NCI-H187 treated with DMSO at 0.1 percent for 48 hours (cell line): ENCODE measurements at regions not wholly inside any gene's neighbourhood (a gene's known extent, or its start where the extent isn't known, plus 50 kb on each side); places are given as distances from the start of the nearest gene placed in this dataset.

Experiments
- DNase-seq: peaks from one replicate; lab custom pipeline; 2025; lab: John Stamatoyannopoulos, UW

DNA sequence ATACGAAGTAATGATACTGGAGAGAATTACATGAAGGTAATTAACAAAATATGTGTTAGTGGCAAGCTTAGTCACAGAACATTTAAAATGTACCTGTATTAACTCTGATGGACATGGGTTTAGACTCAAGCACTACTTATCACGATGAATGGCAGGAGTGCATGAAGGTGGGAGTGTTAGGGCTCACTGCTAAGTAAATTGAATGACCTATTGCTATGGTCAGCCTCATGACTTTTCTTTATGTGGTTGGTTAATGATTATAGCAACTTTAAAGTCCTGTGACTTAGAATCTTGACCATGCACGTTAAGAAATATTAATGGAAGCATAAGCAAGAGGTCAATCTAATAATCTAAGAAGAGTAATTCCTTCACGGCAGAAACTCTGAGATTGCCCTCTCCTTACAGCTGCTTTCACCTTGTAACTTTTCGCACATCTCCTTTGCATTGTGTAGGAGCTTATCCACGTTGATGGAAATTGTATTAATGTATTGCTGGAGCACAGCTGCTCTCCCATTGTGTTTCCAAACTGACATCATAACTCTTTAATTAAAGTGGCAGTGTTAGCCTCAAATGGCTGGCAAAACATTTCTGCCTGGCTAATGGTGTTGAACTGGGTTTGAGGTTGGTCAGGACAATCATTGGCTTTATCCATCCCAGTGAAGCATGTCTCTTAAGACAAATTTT is 114.5 kb downstream of the RXFP2 start:
- DNase-seq: no peak

- no peak for DNase-seq
Observed at GRCh38 chr13:31859571-31859970, 120.2 kb downstream of the RXFP2 start.

GRCh38 chr13:31860002-31860401 is 120.7 kb downstream of the RXFP2 start:
- no peak for DNase-seq

DNA sequence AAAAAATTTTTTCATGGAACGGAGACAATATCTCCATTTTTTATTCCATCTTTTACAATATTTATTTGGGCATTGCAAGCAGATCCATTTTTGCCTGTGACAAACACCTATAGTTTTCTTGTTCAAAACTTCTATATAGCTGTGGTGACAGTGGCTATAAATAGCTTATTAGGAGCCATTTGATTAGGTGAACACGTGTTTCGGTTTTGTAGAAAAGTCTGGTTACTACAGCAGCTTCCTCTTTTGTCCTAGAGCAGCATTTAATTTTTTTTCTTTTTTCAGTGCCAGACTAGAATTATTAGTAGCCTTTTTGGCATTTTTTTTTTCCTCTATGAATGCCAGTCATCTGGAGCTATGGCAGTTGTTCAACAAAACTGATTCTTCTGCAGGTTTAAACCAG is 123.5 kb downstream of the RXFP2 start:
- DNase-seq: no peak

GRCh38 chr13:31864307-31864706 is 125.0 kb downstream of the RXFP2 start:
- no peak for DNase-seq

GRCh38 chr13:31866099-31866498 is 126.8 kb downstream of the RXFP2 start:
- DNase-seq: no peak

DNA sequence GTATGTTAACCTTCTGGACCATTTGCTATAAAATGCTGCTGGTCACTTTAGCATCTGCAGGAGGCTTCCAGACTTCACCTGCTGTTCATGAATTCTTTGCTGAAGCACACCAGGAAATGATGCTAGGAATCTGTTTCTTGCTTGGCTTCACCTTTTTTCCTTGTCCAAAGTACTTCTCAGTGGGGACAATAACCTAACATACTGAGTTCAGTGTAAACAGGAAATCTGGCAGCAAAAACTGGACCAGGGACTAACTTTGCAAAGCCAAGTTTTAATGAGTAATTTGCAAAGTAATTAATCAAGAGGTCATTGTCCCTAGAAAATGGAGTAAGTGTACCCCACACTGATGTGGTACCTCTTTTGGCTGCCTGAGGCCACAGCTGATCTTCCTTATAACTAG is 128.4 kb downstream of the RXFP2 start:
- DNase-seq: no peak

- no peak for DNase-seq
Observed at GRCh38 chr13:31869582-31869981, 130.3 kb downstream of the RXFP2 start.

DNA sequence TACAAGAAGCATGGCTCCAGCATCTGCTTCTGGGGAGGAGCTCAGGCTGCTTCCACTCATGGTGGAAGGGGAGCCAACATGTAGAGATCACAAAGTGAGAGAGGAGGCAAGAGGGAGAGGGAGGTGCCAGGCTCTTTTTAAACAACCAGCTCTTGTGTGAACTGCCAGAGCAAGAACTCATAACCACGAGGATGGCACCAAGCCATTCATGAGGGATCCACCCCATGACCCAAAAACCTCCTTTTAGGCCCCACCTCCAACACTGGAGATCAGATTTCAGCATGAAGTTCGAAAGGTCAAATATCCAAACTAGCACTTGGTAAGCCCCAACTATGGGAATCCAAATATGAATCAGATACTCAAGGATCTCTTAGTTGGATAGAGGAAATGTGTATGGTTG is 131.2 kb downstream of the RXFP2 start:
- no peak for DNase-seq

DNA sequence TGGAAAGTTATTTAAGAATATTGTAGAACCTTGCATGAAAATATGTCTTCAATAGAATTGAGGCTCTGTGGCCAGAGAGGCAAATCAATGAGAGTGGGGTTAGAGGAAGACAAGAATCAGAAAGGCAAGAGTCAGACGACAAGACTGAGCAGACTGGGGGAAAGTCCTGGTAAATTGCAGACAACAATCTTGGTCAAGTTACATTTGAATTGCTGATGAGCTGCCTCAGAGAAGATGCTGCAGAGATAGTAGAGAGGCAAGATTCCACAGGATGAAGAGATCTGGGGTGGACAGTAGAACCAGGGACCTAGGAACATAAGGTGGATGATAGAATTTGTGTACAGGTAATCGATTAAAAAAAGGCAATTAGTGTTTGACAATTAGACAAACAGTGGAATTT is 133.8 kb downstream of the RXFP2 start:
- no peak for DNase-seq

- DNase-seq: no peak
Observed at GRCh38 chr13:31875134-31875533, 135.8 kb downstream of the RXFP2 start.

DNA sequence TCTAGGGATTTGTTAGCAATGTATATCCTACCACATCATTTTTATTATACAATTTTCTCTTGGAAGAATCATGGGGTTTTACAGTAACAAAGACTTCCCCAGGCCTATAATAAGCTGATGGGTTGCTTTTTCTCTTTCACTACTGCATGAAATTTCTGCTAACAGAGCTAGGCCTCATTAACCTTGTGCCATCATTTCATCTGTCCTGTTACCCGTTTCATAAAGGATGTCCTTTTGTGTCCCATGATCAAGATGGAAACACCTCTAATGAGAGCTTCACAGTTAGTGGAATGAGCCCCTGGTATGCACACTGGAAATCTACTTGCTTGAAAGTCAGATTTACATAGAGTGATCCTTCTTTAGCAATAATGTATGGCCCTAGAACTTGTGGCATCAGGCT is 138.7 kb downstream of the RXFP2 start:
- DNase-seq: no peak

GRCh38 chr13:31878495-31878894 is 139.2 kb downstream of the RXFP2 start:
- no peak for DNase-seq

- no peak for DNase-seq
Observed at GRCh38 chr13:31878955-31879354, 139.6 kb downstream of the RXFP2 start.

DNA sequence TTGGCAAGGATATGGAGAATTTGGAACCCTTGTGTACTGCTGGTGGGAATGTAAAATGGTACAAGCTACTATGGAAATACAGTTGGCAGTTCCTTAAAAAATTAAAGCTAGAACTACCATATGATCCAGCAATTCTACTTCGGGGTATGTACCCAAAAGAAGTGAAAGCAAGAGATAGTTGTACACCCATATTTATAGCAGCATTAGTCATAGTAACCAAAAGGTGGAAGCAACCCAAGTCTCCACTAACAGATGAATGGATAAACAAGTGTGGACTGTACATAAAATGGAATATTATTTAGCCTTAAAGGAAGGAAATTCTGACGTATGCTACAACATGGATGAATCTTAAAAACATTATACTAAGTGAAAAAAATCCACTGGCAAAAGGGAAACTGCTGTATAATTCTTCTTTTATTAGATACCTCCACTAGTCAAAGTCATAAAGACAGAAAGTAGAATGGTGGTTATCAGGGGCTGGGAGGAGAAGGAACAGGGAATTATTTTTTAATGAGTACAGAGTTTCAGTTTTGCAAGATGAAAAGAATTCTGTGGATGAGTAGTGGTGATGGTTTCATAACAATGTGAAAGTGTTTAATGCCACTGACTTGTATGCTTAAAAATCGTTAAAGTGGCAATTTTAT is 141.6 kb downstream of the RXFP2 start:
- DNase-seq: no peak

DNA sequence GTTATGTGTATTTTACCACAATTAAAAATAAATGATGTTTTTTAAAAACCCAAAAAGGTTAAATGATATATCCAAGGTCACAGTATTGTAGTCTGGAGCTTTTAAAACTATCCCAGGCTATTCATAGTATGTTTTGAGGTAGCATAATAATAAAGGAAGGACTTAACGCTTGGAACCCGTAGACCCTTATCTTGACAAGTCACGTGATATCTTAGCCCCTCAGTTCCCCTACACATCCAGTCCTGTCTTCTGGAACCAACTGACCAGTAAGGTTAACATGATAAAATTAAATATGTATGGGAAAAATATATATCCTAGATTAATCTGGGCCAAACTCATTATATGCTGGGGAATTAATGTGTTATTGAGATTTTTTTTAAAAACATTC is 142.2 kb downstream of the RXFP2 start:
- DNase-seq: no peak

DNA sequence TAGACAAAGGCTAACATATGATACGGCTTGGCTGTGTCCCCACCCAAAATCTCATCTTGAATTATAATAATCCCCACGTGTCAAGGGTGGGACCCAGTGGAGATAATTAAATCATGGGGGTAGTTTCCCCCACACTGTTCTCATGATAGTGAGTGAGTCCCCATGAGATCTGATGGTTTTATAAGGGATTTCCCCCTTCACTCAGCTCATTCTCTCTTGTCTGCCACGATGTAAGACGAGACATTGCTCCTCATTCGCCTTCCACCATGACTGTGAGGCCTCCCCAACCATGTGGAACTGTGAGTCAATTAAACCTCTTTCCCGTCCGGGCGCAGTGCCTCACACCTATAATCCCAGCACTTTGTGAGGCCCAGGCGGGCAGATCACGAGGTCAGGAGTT is 143.5 kb downstream of the RXFP2 start:
- no peak for DNase-seq

- no peak for DNase-seq
Observed at GRCh38 chr13:31884556-31884955, 145.2 kb downstream of the RXFP2 start.

DNA sequence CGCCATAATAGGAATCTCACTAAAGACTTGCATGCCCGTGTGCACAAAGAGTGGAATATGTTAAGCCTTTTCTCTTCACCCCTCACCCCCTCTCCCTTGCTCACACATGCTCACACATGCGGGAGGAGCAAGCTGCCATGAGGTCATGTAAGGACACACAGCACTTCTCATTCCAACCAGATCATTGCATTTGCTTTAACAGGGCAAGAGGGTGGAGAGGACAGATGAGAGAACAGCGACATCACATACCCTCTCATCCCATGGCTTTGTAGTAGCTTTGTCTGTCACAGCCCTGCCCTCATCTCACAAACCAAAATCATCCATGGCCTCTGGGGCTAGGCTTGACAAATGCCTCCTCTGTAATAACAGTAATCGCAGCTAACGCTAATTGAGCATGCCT is 145.6 kb upstream of the FRY start:
- DNase-seq: no peak

- DNase-seq: no peak
Observed at GRCh38 chr13:31887286-31887685, 144.3 kb upstream of the FRY start.

DNA sequence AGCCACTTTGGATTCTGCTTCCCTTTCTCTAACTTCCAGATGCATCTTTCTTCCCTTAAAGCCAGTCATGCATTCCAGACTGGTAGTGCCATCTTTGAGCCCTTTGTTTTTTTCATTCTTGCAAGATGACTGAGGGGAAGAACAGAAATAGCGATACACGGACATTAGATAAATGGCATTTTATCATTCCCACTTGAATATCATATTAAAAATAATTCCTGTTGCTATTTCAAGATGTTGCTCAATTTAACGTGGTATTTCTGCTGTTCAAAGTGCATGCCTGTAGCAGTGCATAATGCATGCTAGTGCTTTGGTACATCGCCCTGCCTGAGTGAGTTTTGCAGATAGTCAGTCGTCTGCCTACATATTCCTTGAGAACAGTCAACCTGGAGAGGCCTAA is 140.6 kb upstream of the FRY start:
- DNase-seq: no peak

GRCh38 chr13:31891472-31891871 is 140.1 kb upstream of the FRY start:
- DNase-seq: no peak

- no peak for DNase-seq
Observed at GRCh38 chr13:31894931-31895330, 136.6 kb upstream of the FRY start.

GRCh38 chr13:31895691-31896090 is 135.9 kb upstream of the FRY start:
- no peak for DNase-seq
